Esophagus muscularis mucosa (tissue), 3 donors: ENCODE measurements at regions not wholly inside any gene's neighbourhood (a gene's known extent, or its start where the extent isn't known, plus 50 kb on each side); places are given as distances from the start of the nearest gene placed in this dataset.

ENCODE experiments used
- CTCF ChIP-seq, 3 experiments: fragments of 200-600 bp in 2 of 3; fragments of 450-650 bp in 1 of 3; sonication (generic) in 2 of 3; IDR thresholded peaks; one replicate each; pipeline ENCODE4 v1.5.1; 2017 to 2019; ENCODE audit warnings: antibody characterized with exemption in 3 of 3, mild to moderate bottlenecking in 2 of 3, moderate library complexity in 1 of 3
- POLR2A ChIP-seq: fragments of 450-650 bp; IDR thresholded peaks from one replicate; pipeline ENCODE4 v1.6.1; 2017; ENCODE audit warnings: antibody characterized with exemption, moderate library complexity, mild to moderate bottlenecking, low read depth

DNA sequence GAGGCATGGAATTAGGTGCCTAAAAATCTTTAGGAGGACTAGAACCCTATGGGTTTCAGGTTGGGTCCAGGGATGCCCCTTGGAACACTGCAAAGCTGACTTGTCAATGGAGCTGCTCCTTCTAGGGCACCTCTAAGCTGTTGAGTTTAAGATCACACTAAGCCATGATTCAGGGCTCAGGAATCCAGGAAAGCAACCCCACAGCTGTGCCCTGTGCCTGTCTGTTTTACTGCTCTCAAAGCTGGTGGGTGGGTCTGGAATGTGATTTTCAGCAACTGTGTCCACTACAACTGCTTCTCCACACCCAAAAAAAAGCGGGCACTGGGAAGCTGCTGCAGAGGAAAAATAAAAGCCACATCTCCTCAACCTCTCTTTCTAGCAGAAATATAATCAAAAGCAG is 310.4 kb upstream of the MOCS1 start:
- no peak for TF ChIP-seq CTCF (IDR thresholded peaks at IDR 0.05)
- TF ChIP-seq POLR2A, result no peak
